GM12872 (cell line): ENCODE measurements at regions not wholly inside any gene's neighbourhood (a gene's known extent, or its start where the extent isn't known, plus 50 kb on each side); places are given as distances from the start of the nearest gene placed in this dataset.

Experiments
- TF ChIP-seq, protein P1 (sequence below): IDR thresholded peaks from 3 replicates; pipeline ENCODE4 v1.5.1; 2011; ENCODE audit warnings: low read depth, mild to moderate bottlenecking, low read length, moderate library complexity; ENCODE audit not compliant: insufficient read depth

DNA sequence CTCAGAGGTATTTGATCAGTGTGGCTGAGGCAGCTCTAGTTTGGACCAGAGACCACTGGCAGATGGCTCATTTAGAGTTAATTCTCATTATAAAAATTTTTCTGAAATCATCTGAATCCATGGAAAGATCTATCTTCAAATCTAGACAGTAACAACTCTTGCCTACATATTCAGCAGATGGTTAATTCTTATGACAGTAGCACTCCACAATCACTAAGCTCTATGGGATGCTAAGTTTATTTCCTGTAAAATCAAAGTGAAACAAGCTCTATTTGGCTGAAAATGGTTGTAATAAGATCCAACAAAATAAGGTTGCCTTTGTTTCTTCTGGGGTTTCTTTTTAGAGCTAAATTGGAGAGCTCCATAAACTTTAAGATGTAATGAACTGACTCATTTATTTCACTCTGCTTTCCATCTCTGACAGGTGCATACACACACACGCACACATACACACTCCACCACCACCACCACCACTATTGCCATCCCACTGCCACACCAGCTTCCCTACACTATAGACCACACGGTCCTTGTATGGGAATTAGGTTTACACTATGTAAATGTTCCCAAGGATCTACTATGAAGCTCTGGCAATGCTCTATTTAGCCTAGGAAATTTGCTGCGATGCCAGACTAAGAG, 293.1 kb downstream of the RPAP3 start:
- TF ChIP-seq, protein P1, sequence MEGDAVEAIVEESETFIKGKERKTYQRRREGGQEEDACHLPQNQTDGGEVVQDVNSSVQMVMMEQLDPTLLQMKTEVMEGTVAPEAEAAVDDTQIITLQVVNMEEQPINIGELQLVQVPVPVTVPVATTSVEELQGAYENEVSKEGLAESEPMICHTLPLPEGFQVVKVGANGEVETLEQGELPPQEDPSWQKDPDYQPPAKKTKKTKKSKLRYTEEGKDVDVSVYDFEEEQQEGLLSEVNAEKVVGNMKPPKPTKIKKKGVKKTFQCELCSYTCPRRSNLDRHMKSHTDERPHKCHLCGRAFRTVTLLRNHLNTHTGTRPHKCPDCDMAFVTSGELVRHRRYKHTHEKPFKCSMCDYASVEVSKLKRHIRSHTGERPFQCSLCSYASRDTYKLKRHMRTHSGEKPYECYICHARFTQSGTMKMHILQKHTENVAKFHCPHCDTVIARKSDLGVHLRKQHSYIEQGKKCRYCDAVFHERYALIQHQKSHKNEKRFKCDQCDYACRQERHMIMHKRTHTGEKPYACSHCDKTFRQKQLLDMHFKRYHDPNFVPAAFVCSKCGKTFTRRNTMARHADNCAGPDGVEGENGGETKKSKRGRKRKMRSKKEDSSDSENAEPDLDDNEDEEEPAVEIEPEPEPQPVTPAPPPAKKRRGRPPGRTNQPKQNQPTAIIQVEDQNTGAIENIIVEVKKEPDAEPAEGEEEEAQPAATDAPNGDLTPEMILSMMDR = no peak

- TF ChIP-seq, protein P1 = no peak
Observed at GRCh38 chr12:47411966-47412365, 293.9 kb downstream of the RPAP3 start.

- TF ChIP-seq, protein P1 = no peak
Observed at GRCh38 chr12:47410862-47411261, 295.0 kb downstream of the RPAP3 start.

GRCh38 chr12:47410383-47410782, 295.4 kb downstream of the RPAP3 start:
- TF ChIP-seq, protein P1 = no peak

- TF ChIP-seq, protein P1 = no peak
Observed at GRCh38 chr12:47409310-47409987, 296.4 kb downstream of the RPAP3 start.

GRCh38 chr12:47408171-47408871, 297.5 kb downstream of the RPAP3 start:
- TF ChIP-seq, protein P1 = peak; percentile 77

DNA sequence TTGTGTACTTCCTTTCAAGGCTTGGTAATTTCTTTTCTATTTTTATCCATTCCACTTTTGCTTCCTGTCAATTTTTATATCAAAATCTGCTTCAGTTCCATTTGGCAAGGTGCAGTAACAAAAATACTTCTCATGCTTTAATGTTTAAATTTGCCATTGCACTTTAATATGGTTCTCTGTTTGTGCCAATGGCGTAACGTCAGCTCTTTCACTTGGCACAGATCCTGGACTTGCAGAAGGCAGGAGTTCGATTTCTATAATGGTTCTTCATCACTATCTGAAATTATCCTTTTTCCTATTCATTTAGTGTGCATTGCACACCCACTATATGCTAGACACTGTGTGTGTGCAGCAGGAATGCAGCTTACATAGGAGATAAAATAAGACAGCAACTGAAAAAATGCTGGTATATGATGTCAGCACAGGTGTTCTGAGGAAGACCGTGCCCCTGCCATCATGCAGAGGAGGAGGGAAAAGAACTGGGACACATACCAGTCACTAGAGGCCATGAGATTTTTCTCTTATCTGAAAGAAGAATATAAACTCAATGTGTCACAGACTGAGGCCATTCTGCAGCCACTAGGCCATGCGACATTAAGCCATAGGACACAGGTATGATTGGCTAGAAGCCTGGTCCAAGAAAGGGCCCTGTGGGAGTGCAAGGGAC, 298.2 kb downstream of the RPAP3 start:
- TF ChIP-seq, protein P1 = no peak
